ENCODE measurements at regions not wholly inside any gene's neighbourhood (a gene's known extent, or its start where the extent isn't known, plus 50 kb on each side); places are given as distances from the start of the nearest gene placed in this dataset.

- Histone ChIP-seq H3K9me3 (ENCODE audit: control insufficient read depth, low read length) (no peaks in the 10 kb centered on the region), H3K4me3 (ENCODE audit: low read length) (no peak overlapping the region), H3K36me3 (ENCODE audit: control insufficient read depth, insufficient read depth, low read length, severe bottlenecking) (no peaks in the 10 kb centered on the region), H3K9ac (ENCODE audit: low read length) (no peak overlapping the region), H3K4me1 (ENCODE audit: control insufficient read depth, insufficient read depth, low read length) (no peaks in the 10 kb centered on the region), H3K27me3 (replicated peaks; ENCODE audit: control insufficient read depth, insufficient read depth, low read length) (no peaks in the 10 kb centered on the region)
- DNase-seq (ENCODE audit: low read depth) = no peak
Observed at GRCh38 chr4:19002170-19002569, 980.6 kb upstream of the LCORL start.

DNA sequence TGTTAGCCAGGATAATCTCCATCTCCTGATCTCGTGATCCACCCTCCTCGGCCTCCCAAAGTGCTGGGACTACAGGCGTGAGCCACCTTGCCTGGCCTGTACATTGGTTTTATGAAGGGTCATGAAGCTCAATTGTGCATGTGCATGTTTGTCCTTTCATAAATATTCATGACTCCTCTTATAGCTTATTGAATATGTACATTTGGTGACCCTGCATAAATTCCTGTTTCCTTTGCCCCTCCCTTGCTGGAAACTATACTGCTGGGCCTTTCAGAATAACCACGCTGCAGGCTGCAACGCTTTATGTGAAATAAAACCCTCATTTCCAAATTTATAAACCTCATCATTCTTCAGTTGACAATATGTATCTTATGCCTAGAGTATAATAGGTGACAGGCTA lies 978.0 kb upstream of the LCORL start:
- Histone ChIP-seq H3K27me3 (replicated peaks; ENCODE audit: control insufficient read depth, insufficient read depth, low read length) (no peaks in the 10 kb centered on the region), H3K4me1 (ENCODE audit: control insufficient read depth, insufficient read depth, low read length) (no peaks in the 10 kb centered on the region), H3K9me3 (ENCODE audit: control insufficient read depth, low read length) (no peaks in the 10 kb centered on the region), H3K9ac (ENCODE audit: low read length) (no peak overlapping the region), H3K36me3 (ENCODE audit: control insufficient read depth, insufficient read depth, low read length, severe bottlenecking) (no peaks in the 10 kb centered on the region), H3K4me3 (ENCODE audit: low read length) (no peak overlapping the region)
- no peak for DNase-seq (ENCODE audit: low read depth)

DNA sequence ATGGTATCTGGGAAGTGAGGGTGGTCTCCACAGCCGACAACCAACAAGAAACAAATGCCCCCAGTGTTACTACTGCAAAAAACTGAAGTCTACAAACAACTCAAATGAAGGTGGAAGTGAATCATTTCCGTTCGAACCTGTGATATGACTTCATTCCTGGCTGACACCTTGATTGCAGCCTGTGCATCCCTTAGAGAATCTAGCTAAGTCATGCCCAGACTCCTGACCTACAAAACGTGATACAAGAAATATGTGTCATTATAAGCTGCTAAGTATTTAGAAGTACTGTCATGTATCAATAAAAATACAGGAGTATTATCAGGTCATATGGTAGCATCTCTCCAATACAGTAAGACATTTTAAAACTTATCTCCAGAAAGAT lies 959.7 kb upstream of the LCORL start:
- H3K4me3 ChIP-seq (ENCODE audit: low read length) = no peak overlapping the region
- no peaks in the 10 kb centered on the region for H3K36me3 ChIP-seq (ENCODE audit: control insufficient read depth, insufficient read depth, low read length, severe bottlenecking)
- peaks cover 4% of the 10 kb centered on the region for H3K9me3 ChIP-seq (ENCODE audit: control insufficient read depth, low read length)
- no peaks in the 10 kb centered on the region for H3K27me3 ChIP-seq (replicated peaks; ENCODE audit: control insufficient read depth, insufficient read depth, low read length)
- H3K9ac ChIP-seq (ENCODE audit: low read length) = no peak overlapping the region
- no peak for DNase-seq (ENCODE audit: low read depth)
- H3K4me1 ChIP-seq (ENCODE audit: control insufficient read depth, insufficient read depth, low read length) = no peaks in the 10 kb centered on the region

- Histone ChIP-seq H3K4me3 (ENCODE audit: low read length) (no peak overlapping the region), H3K4me1 (ENCODE audit: control insufficient read depth, insufficient read depth, low read length) (no peaks in the 10 kb centered on the region), H3K9ac (ENCODE audit: low read length) (no peak overlapping the region), H3K36me3 (ENCODE audit: control insufficient read depth, insufficient read depth, low read length, severe bottlenecking) (no peaks in the 10 kb centered on the region), H3K9me3 (ENCODE audit: control insufficient read depth, low read length) (peaks cover 4% of the 10 kb centered on the region), H3K27me3 (replicated peaks; ENCODE audit: control insufficient read depth, insufficient read depth, low read length) (no peaks in the 10 kb centered on the region)
- no peak for DNase-seq (ENCODE audit: low read depth)
Observed at GRCh38 chr4:18980516-18981233, 959.1 kb upstream of the LCORL start.

DNA sequence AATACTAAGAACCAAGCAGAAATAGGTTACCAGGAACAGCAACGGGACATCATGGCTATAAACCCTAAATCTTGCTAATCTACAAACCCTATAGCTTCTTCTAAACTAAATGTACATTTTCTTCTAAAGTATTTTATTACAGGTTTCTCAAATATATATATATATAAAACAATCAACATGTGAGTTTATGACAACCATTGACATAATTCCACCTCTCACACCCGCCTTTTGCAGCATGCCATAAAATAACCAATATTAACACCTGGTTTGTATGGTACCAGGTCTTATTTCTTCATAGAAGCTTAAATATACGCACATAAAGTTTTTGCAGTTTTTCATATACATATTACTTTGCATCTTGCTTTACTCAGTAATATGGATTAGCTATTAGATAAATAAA lies 955.3 kb upstream of the LCORL start:
- no peak overlapping the region for H3K4me3 ChIP-seq (ENCODE audit: low read length)
- H3K9ac ChIP-seq (ENCODE audit: low read length) = no peak overlapping the region
- DNase-seq (ENCODE audit: low read depth) = no peak
- H3K36me3 ChIP-seq (ENCODE audit: control insufficient read depth, insufficient read depth, low read length, severe bottlenecking) = no peaks in the 10 kb centered on the region
- H3K9me3 ChIP-seq (ENCODE audit: control insufficient read depth, low read length) = no peaks in the 10 kb centered on the region
- H3K27me3 ChIP-seq (replicated peaks; ENCODE audit: control insufficient read depth, insufficient read depth, low read length) = no peaks in the 10 kb centered on the region
- no peaks in the 10 kb centered on the region for H3K4me1 ChIP-seq (ENCODE audit: control insufficient read depth, insufficient read depth, low read length)

DNA sequence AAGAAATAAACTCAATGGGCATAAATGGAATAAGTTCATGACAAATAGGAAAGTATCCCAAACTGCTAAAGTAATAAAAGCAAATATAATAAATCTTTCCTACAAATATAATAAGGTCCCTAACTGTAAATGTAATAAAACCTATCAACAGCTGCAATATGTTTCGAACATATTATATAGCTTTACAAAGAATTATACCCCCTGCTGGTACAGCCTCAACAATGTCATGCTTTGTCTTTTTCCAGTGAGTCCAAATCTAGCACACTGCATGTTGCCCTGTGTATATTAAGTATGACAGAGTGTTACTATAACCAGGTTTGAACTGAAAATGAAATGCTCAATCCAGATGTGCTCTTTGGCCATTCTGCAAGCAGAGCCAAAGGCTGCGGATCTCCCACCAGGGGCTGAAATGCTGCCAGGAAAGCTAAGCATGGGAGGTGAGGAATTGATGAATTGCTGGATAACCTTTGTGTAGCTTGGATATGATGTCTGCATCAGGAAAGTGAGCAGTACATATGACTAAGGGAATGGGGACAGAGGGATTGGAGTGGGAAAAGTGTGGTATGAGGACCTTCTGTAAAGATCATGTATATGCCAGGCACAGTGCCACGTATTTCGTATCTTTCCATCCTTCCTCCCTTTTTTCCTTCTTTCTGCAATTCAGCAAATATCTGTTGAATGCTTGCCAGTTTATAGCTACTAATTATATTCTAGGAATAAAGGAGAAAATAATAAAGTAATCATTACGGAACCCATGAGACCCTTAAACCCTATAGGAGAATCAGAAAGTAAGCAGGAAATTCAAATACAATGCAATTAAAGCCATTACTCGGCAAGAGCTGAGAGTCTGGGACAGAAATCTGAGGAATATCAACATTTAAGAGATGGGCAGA lies 954.6 kb upstream of the LCORL start:
- no peaks in the 10 kb centered on the region for H3K9me3 ChIP-seq (ENCODE audit: control insufficient read depth, low read length)
- DNase-seq (ENCODE audit: low read depth) = no peak
- H3K27me3 ChIP-seq (replicated peaks; ENCODE audit: control insufficient read depth, insufficient read depth, low read length) = no peaks in the 10 kb centered on the region
- H3K9ac ChIP-seq (ENCODE audit: low read length) = no peak overlapping the region
- H3K4me3 ChIP-seq (ENCODE audit: low read length) = no peak overlapping the region
- H3K36me3 ChIP-seq (ENCODE audit: control insufficient read depth, insufficient read depth, low read length, severe bottlenecking) = no peaks in the 10 kb centered on the region
- H3K4me1 ChIP-seq (ENCODE audit: control insufficient read depth, insufficient read depth, low read length) = no peaks in the 10 kb centered on the region

DNA sequence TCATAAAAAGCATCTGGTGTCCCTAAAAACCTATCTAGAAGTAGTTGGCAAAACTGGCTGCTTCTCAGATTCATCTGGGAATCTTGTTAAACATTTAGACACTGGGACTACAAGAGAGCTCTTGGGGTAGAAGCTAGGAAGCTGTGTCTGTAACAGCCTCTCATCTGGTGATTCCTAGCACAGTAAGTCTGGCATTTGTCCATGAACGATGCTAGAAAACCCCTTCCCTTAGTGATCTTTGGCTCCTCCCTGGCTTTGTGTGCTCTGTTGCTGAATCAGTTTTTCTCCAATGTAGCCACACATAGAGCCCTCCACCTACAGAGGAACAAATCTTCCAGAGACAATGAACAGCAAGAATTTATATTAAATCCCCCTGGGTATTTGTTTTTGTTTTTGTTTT lies 951.7 kb upstream of the LCORL start:
- Histone ChIP-seq H3K4me3 (ENCODE audit: low read length) (no peak overlapping the region), H3K27me3 (replicated peaks; ENCODE audit: control insufficient read depth, insufficient read depth, low read length) (no peaks in the 10 kb centered on the region), H3K36me3 (ENCODE audit: control insufficient read depth, insufficient read depth, low read length, severe bottlenecking) (no peaks in the 10 kb centered on the region), H3K4me1 (ENCODE audit: control insufficient read depth, insufficient read depth, low read length) (no peaks in the 10 kb centered on the region), H3K9me3 (ENCODE audit: control insufficient read depth, low read length) (peaks cover 16% of the 10 kb centered on the region), H3K9ac (ENCODE audit: low read length) (no peak overlapping the region)
- DNase-seq (ENCODE audit: low read depth) = no peak

DNA sequence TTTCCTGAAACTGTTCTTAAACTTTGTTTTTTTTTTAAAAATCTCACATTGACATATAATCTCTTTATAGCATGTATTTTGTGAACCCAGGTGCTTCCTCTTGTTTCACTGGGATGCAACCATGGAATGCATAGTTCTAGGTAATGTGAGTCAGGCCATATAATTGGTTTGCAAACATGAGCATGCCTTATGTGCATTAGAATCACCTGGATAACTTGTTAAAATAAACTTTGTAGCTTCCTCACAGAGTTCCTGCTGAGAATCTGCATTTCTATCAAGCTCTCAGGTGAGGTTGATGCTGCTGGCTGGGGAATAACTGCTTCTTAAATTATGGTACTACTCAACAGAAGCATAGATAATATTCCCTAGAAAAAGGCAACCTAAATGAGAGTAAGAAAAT lies 940.3 kb upstream of the LCORL start:
- no peak overlapping the region for H3K9ac ChIP-seq (ENCODE audit: low read length)
- no peaks in the 10 kb centered on the region for H3K4me1 ChIP-seq (ENCODE audit: control insufficient read depth, insufficient read depth, low read length)
- H3K27me3 ChIP-seq (replicated peaks; ENCODE audit: control insufficient read depth, insufficient read depth, low read length) = no peaks in the 10 kb centered on the region
- peaks cover 19% of the 10 kb centered on the region for H3K9me3 ChIP-seq (ENCODE audit: control insufficient read depth, low read length)
- no peak for DNase-seq (ENCODE audit: low read depth)
- no peak overlapping the region for H3K4me3 ChIP-seq (ENCODE audit: low read length)
- H3K36me3 ChIP-seq (ENCODE audit: control insufficient read depth, insufficient read depth, low read length, severe bottlenecking) = no peaks in the 10 kb centered on the region

GRCh38 chr4:18961266-18961665 lies 939.7 kb upstream of the LCORL start:
- H3K4me3 ChIP-seq (ENCODE audit: low read length) = no peak overlapping the region
- H3K36me3 ChIP-seq (ENCODE audit: control insufficient read depth, insufficient read depth, low read length, severe bottlenecking) = no peaks in the 10 kb centered on the region
- H3K9me3 ChIP-seq (ENCODE audit: control insufficient read depth, low read length) = peaks cover 19% of the 10 kb centered on the region
- DNase-seq (ENCODE audit: low read depth) = no peak
- no peaks in the 10 kb centered on the region for H3K27me3 ChIP-seq (replicated peaks; ENCODE audit: control insufficient read depth, insufficient read depth, low read length)
- no peak overlapping the region for H3K9ac ChIP-seq (ENCODE audit: low read length)
- H3K4me1 ChIP-seq (ENCODE audit: control insufficient read depth, insufficient read depth, low read length) = no peaks in the 10 kb centered on the region

DNA sequence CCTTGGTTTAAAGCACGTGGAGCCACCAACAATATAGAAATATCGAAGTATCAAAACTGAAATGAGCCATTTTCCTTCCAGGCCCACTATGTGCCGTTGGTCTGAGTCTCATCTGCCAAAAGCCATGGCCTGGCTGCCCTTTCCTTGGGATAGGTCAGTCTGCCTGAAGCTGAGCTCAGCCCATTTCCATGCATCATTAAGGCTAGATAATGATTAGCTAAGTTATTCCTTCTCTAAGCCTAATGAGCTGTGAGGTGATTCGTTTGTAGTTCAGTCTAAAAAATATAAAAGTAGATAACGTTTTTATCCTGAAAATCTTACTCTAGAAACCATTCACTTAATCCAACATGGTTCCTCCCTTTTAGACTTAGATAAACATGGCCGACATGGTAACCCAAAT lies 936.2 kb upstream of the LCORL start:
- Histone ChIP-seq H3K9me3 (ENCODE audit: control insufficient read depth, low read length) (peaks cover 14% of the 10 kb centered on the region), H3K4me1 (ENCODE audit: control insufficient read depth, insufficient read depth, low read length) (no peaks in the 10 kb centered on the region), H3K4me3 (ENCODE audit: low read length) (no peak overlapping the region), H3K36me3 (ENCODE audit: control insufficient read depth, insufficient read depth, low read length, severe bottlenecking) (no peaks in the 10 kb centered on the region), H3K9ac (ENCODE audit: low read length) (no peak overlapping the region), H3K27me3 (replicated peaks; ENCODE audit: control insufficient read depth, insufficient read depth, low read length) (no peaks in the 10 kb centered on the region)
- no peak for DNase-seq (ENCODE audit: low read depth)

DNA sequence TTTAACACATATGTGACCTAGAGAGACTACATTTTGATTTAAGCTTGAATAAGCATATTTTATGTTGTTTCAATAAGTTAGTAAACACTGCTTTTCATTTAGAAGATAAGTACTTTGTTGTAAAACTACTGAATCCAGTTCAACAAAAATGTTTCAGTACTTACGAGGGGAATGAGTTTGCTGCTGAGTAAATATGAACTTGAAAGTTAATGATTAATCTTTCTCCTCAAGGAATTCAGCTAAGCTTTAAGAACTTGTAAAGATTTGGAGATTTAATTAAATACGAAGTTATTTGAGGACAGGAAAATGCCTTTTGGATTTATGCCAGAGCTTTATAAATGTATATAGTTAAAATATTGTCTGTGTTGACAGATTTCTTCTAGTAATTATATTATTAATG lies 933.0 kb upstream of the LCORL start:
- Histone ChIP-seq H3K4me1 (ENCODE audit: control insufficient read depth, insufficient read depth, low read length) (no peaks in the 10 kb centered on the region), H3K27me3 (replicated peaks; ENCODE audit: control insufficient read depth, insufficient read depth, low read length) (no peaks in the 10 kb centered on the region), H3K9ac (ENCODE audit: low read length) (no peak overlapping the region), H3K9me3 (ENCODE audit: control insufficient read depth, low read length) (no peaks in the 10 kb centered on the region), H3K4me3 (ENCODE audit: low read length) (no peak overlapping the region), H3K36me3 (ENCODE audit: control insufficient read depth, insufficient read depth, low read length, severe bottlenecking) (no peaks in the 10 kb centered on the region)
- DNase-seq (ENCODE audit: low read depth) = no peak
